Jurkat, Clone E6-1 (cell line): ENCODE measurements at regions not wholly inside any gene's neighbourhood (a gene's known extent, or its start where the extent isn't known, plus 50 kb on each side); places are given as distances from the start of the nearest gene placed in this dataset.
"Not testable (repeated sequence)": the region's sequence is repeated elsewhere in the genome, so short reads cannot be mapped to it uniquely, and the experiment has no call there.

Source experiments
- DNase-seq: peaks from one replicate; pipeline ENCODE4 v3.0.0-alpha.2; 2011; ENCODE audit warnings: low read depth, low spot score
- H3K4me3 ChIP-seq: 2 replicates; pipeline ENCODE4 v1.5.1; 2011; ENCODE audit warnings: mild to moderate bottlenecking, low read length, control low read depth, moderate library complexity

- H3K4me3 ChIP-seq: no peak overlapping the region
- DNase-seq: no peak
Observed at GRCh38 chr2:193895226-193895625, 1700.5 kb upstream of the TMEFF2 start.

- H3K4me3 ChIP-seq: no peak overlapping the region
- no peak for DNase-seq
Observed at GRCh38 chr2:193894081-193894480, 1699.3 kb upstream of the TMEFF2 start.

- H3K4me3 ChIP-seq: no peak overlapping the region
- no peak for DNase-seq
Observed at GRCh38 chr2:193891023-193891422, 1696.3 kb upstream of the TMEFF2 start.

- no peak for DNase-seq
Observed at GRCh38 chr2:193885419-193885818, 1690.7 kb upstream of the TMEFF2 start.

GRCh38 chr2:193883820-193884219 is 1689.1 kb upstream of the TMEFF2 start:
- H3K4me3 ChIP-seq: no peak overlapping the region
- no peak for DNase-seq

More at GRCh38 chr2:193885419-193885818, 1690.7 kb upstream of the TMEFF2 start:
- no peak overlapping the region for H3K4me3 ChIP-seq

GRCh38 chr2:193876980-193877379 is 1682.2 kb upstream of the TMEFF2 start:
- no peak overlapping the region for H3K4me3 ChIP-seq
- no peak for DNase-seq

- H3K4me3 ChIP-seq: no peak overlapping the region
- no peak for DNase-seq
Observed at GRCh38 chr2:193869564-193869963, 1674.8 kb upstream of the TMEFF2 start.

GRCh38 chr2:193868833-193869232 is 1674.1 kb upstream of the TMEFF2 start:
- no peak for DNase-seq
- no peak overlapping the region for H3K4me3 ChIP-seq

- no peak overlapping the region for H3K4me3 ChIP-seq
- DNase-seq: no peak
Observed at GRCh38 chr2:193868132-193868531, 1673.4 kb upstream of the TMEFF2 start.

GRCh38 chr2:193867454-193867853 is 1672.7 kb upstream of the TMEFF2 start:
- no peak for DNase-seq
- H3K4me3 ChIP-seq: no peak overlapping the region

- no peak for DNase-seq
- no peak overlapping the region for H3K4me3 ChIP-seq
Observed at GRCh38 chr2:193861557-193861956, 1666.8 kb upstream of the TMEFF2 start.

GRCh38 chr2:193847991-193848390 is 1653.3 kb upstream of the TMEFF2 start:
- H3K4me3 ChIP-seq: no peak overlapping the region
- no peak for DNase-seq

- DNase-seq: no peak
- H3K4me3 ChIP-seq: no peak overlapping the region
Observed at GRCh38 chr2:193847130-193847529, 1652.4 kb upstream of the TMEFF2 start.

- H3K4me3 ChIP-seq: no peak overlapping the region
- DNase-seq: no peak
Observed at GRCh38 chr2:193845604-193846003, 1650.9 kb upstream of the TMEFF2 start.

- no peak overlapping the region for H3K4me3 ChIP-seq
- no peak for DNase-seq
Observed at GRCh38 chr2:193843675-193844074, 1648.9 kb upstream of the TMEFF2 start.

GRCh38 chr2:193841384-193842150 is 1646.8 kb upstream of the TMEFF2 start:
- no peak for DNase-seq
- H3K4me3 ChIP-seq: no peak overlapping the region

- H3K4me3 ChIP-seq: no peak overlapping the region
- DNase-seq: no peak
Observed at GRCh38 chr2:193837111-193837738, 1642.5 kb upstream of the TMEFF2 start.

GRCh38 chr2:193836424-193837006 is 1641.8 kb upstream of the TMEFF2 start:
- not testable (repeated sequence) for DNase-seq, H3K4me3 ChIP-seq

- DNase-seq, H3K4me3 ChIP-seq: not testable (repeated sequence)
Observed at GRCh38 chr2:193833895-193834294, 1639.2 kb upstream of the TMEFF2 start.

- no peak for DNase-seq
- H3K4me3 ChIP-seq: no peak overlapping the region
Observed at GRCh38 chr2:193824474-193824873, 1629.7 kb upstream of the TMEFF2 start.
